ENCODE measurements at regions not wholly inside any gene's neighbourhood (a gene's known extent, or its start where the extent isn't known, plus 50 kb on each side); places are given as distances from the start of the nearest gene placed in this dataset.

DNA sequence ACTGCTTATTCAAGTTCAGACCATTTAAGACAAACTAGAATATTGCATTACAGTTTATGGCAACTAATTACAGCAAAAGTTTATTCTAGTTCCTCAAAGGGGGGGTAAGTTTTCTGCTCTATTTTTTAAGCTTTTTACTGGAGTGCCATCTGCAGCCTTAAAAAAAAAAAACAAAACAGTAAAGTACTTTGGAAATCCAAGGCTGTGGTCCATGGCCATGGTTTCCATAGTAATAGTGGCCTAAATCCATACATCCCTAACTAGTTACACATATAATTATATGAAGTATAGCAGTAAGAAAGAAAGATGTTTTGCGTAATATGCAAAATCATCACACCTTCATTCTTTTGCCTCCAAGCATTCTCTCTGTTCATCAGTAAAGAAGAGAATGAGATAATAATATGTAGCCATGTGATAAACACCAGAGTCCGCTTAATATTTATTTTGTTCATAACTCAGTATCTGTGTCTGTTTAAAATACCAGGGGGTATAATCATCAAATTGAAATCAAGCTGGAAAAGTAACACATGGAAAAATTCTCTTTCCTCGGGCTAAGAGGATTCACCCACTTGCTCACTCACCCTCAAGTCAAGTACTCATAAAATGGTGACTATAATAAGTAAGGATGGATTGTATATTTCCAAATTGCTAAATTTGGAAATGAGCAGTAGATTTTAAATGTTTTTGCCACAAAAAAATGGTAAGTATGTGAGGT is 301.1 kb upstream of the RND3 start:
- TF ChIP-seq, protein P1, sequence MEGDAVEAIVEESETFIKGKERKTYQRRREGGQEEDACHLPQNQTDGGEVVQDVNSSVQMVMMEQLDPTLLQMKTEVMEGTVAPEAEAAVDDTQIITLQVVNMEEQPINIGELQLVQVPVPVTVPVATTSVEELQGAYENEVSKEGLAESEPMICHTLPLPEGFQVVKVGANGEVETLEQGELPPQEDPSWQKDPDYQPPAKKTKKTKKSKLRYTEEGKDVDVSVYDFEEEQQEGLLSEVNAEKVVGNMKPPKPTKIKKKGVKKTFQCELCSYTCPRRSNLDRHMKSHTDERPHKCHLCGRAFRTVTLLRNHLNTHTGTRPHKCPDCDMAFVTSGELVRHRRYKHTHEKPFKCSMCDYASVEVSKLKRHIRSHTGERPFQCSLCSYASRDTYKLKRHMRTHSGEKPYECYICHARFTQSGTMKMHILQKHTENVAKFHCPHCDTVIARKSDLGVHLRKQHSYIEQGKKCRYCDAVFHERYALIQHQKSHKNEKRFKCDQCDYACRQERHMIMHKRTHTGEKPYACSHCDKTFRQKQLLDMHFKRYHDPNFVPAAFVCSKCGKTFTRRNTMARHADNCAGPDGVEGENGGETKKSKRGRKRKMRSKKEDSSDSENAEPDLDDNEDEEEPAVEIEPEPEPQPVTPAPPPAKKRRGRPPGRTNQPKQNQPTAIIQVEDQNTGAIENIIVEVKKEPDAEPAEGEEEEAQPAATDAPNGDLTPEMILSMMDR (IDR thresholded peaks at IDR 0.05; ENCODE audit: low read depth, low read length, poor library complexity, severe bottlenecking), result no peak
- no peak for TF ChIP-seq EZH2phosphoT487 (IDR thresholded peaks at IDR 0.05; ENCODE audit: borderline replicate concordance, low read length)

Data from DOHH2 (cell line).